HL-60 (cell line): ENCODE measurements at regions not wholly inside any gene's neighbourhood (a gene's known extent, or its start where the extent isn't known, plus 50 kb on each side); places are given as distances from the start of the nearest gene placed in this dataset.

Source experiments
- DNase-seq, 2 experiments: peaks; one replicate each; pipeline ENCODE4 v3.0.0-alpha.2; 2010 to 2020; ENCODE audit warnings: low read depth in 1 of 2, low spot score in 1 of 2
- H3K27ac ChIP-seq: fragments of 250-450 bp; sonication (Bioruptor Pico); replicated peaks from 2 replicates; pipeline ENCODE4 v1.5.1; 2020; ENCODE audit warnings: mild to moderate bottlenecking, moderate library complexity
- H3K27me3 ChIP-seq: fragments of 250-450 bp; sonication (Bioruptor Pico); 2 replicates; pipeline ENCODE4 v1.5.1; 2021; ENCODE audit warnings: mild to moderate bottlenecking, moderate library complexity; ENCODE audit not compliant: insufficient read depth, poor library complexity, severe bottlenecking
- H3K4me3 ChIP-seq: replicated peaks from 2 replicates; pipeline ENCODE4 v1.5.1; 2011; ENCODE audit warnings: mild to moderate bottlenecking, control low read depth, low read length; ENCODE audit not compliant: insufficient read depth
- CTCF ChIP-seq: IDR thresholded peaks from one replicate; pipeline ENCODE4 v1.5.1; 2011; ENCODE audit warnings: low read length, control low read depth, inconsistent platforms; ENCODE audit not compliant: insufficient read depth
- GABPA ChIP-seq: IDR thresholded peaks from 2 replicates; pipeline ENCODE4 v1.6.1; 2012; ENCODE audit warnings: low read depth
- POLR2AphosphoS5 ChIP-seq: IDR thresholded peaks from 2 replicates; pipeline ENCODE4 v1.6.1; 2012; ENCODE audit warnings: low read depth
- REST ChIP-seq: IDR thresholded peaks from 2 replicates; pipeline ENCODE4 v1.6.1; 2012; ENCODE audit warnings: low read depth; ENCODE audit not compliant: insufficient replicate concordance
- SPI1 ChIP-seq: IDR thresholded peaks from 2 replicates; pipeline ENCODE4 v1.6.1; 2012; ENCODE audit warnings: low read depth, mild to moderate bottlenecking, borderline replicate concordance

GRCh38 chr10:121041499-121041898 is 190.3 kb downstream of the WDR11 start:
- Histone ChIP-seq H3K27me3 (peaks cover 2% of the 10 kb centered on the region), H3K27ac (no peak overlapping the region), H3K4me3 (no peak overlapping the region)
- TF ChIP-seq POLR2AphosphoS5 (no peak), REST (no peak), CTCF (no peak), GABPA (no peak), SPI1 (no peak)
- DNase-seq, result no peak

GRCh38 chr10:121041906-121042305 is 190.7 kb downstream of the WDR11 start:
- H3K27me3 ChIP-seq, result peaks cover 2% of the 10 kb centered on the region
- TF ChIP-seq SPI1, result peak; percentile 22; the same call in 1 of the 2 replicates
- TF ChIP-seq POLR2AphosphoS5, result no peak
- DNase-seq, result peak in 1 of 2 experiments; percentile 56
- no peak overlapping the region for H3K4me3 ChIP-seq
- no peak overlapping the region for H3K27ac ChIP-seq

GRCh38 chr10:121042342-121042741 is 191.2 kb downstream of the WDR11 start:
- Histone ChIP-seq H3K4me3 (no peak overlapping the region), H3K27me3 (peaks cover 2% of the 10 kb centered on the region), H3K27ac (no peak overlapping the region)
- no peak for DNase-seq
- TF ChIP-seq SPI1, result no peak
- TF ChIP-seq GABPA, result no peak
- TF ChIP-seq POLR2AphosphoS5, result no peak

- Histone ChIP-seq H3K27ac (no peak overlapping the region), H3K27me3 (peaks cover 2% of the 10 kb centered on the region), H3K4me3 (no peak overlapping the region)
- no peak for DNase-seq
- TF ChIP-seq CTCF (no peak), REST (no peak), GABPA (no peak), POLR2AphosphoS5 (no peak), SPI1 (no peak)
These were observed 192.1 kb downstream of the WDR11 start for GRCh38 chr10:121043124-121043849.
